22Rv1 (cell line): ENCODE measurements at regions not wholly inside any gene's neighbourhood (a gene's known extent, or its start where the extent isn't known, plus 50 kb on each side); places are given as distances from the start of the nearest gene placed in this dataset.
"Not testable (repeated sequence)": the region's sequence is repeated elsewhere in the genome, so short reads cannot be mapped to it uniquely, and the experiment has no call there.

Source experiments
- H3K27ac ChIP-seq: fragments of 450-650 bp; 2 replicates; pipeline ENCODE4 v1.5.1; 2017
- CTCF ChIP-seq: fragments of 450-650 bp; IDR thresholded peaks from 2 replicates; pipeline ENCODE4 v1.5.1; 2017; ENCODE audit warnings: mild to moderate bottlenecking
- ZFX ChIP-seq: fragments of 450-650 bp; IDR thresholded peaks from 2 replicates; pipeline ENCODE4 v1.6.1; 2017; ENCODE audit warnings: antibody characterized with exemption, borderline replicate concordance

GRCh38 chr16:88197481-88198456 lies 185.0 kb upstream of the ZNF469 start:
- TF ChIP-seq ZFX: no peak
- no peak for TF ChIP-seq CTCF
- no peak overlapping the region for H3K27ac ChIP-seq

GRCh38 chr16:88198457-88199295 lies 184.1 kb upstream of the ZNF469 start:
- H3K27ac ChIP-seq: not testable (repeated sequence)

- H3K27ac ChIP-seq: not testable (repeated sequence)
Measured at GRCh38 chr16:88199296-88200153, 183.2 kb upstream of the ZNF469 start.

- not testable (repeated sequence) for H3K27ac ChIP-seq
Measured at GRCh38 chr16:88200154-88200895, 182.4 kb upstream of the ZNF469 start.

- no peak overlapping the region for H3K27ac ChIP-seq
- TF ChIP-seq ZFX (no peak), CTCF (no peak)
Measured at GRCh38 chr16:88200896-88201185, 181.9 kb upstream of the ZNF469 start.

GRCh38 chr16:88201611-88202010 lies 181.1 kb upstream of the ZNF469 start:
- not testable (repeated sequence) for H3K27ac ChIP-seq

- H3K27ac ChIP-seq: no peak overlapping the region
- TF ChIP-seq ZFX (no peak), CTCF (no peak)
Measured at GRCh38 chr16:88202207-88202745, 180.5 kb upstream of the ZNF469 start.

GRCh38 chr16:88202856-88203681 lies 179.7 kb upstream of the ZNF469 start:
- not testable (repeated sequence) for H3K27ac ChIP-seq

- H3K27ac ChIP-seq: not testable (repeated sequence)
Measured at GRCh38 chr16:88204131-88205110, 178.3 kb upstream of the ZNF469 start.

- H3K27ac ChIP-seq: not testable (repeated sequence)
Measured at GRCh38 chr16:88205482-88205881, 177.3 kb upstream of the ZNF469 start.

GRCh38 chr16:88206006-88206405 lies 176.8 kb upstream of the ZNF469 start:
- not testable (repeated sequence) for H3K27ac ChIP-seq

GRCh38 chr16:88206516-88206915 lies 176.2 kb upstream of the ZNF469 start:
- not testable (repeated sequence) for H3K27ac ChIP-seq
